Glutamatergic neuron (in vitro differentiated cells): ENCODE measurements at regions not wholly inside any gene's neighbourhood (a gene's known extent, or its start where the extent isn't known, plus 50 kb on each side); places are given as distances from the start of the nearest gene placed in this dataset.

Source experiments
- DNase-seq: peaks from one replicate; pipeline ENCODE4 v3.0.0; 2022
- H3K27ac Mint-ChIP-seq: one replicate; pipeline ENCODE4 v1.8.0; 2020; ENCODE audit warnings: mild to moderate bottlenecking, mixed read lengths, inconsistent platforms; ENCODE audit not compliant: unreplicated experiment
- H3K27me3 Mint-ChIP-seq: one replicate; pipeline ENCODE4 v1.8.0; 2020; ENCODE audit warnings: mild to moderate bottlenecking, moderate library complexity, mixed read lengths, inconsistent platforms; ENCODE audit not compliant: unreplicated experiment
- H3K36me3 Mint-ChIP-seq: one replicate; pipeline ENCODE4 v1.8.0; 2020; ENCODE audit warnings: mild to moderate bottlenecking, mixed read lengths, inconsistent platforms; ENCODE audit not compliant: unreplicated experiment
- H3K4me1 Mint-ChIP-seq: one replicate; pipeline ENCODE4 v1.8.0; 2020; ENCODE audit warnings: mild to moderate bottlenecking, low read depth, mixed read lengths, inconsistent platforms; ENCODE audit not compliant: unreplicated experiment
- H3K4me3 Mint-ChIP-seq: one replicate; pipeline ENCODE4 v1.8.0; 2020; ENCODE audit warnings: mild to moderate bottlenecking, mixed read lengths, inconsistent platforms; ENCODE audit not compliant: unreplicated experiment
- H3K9me3 Mint-ChIP-seq: one replicate; pipeline ENCODE4 v1.8.0; 2020; ENCODE audit warnings: mild to moderate bottlenecking, moderate library complexity, mixed read lengths, inconsistent platforms; ENCODE audit not compliant: unreplicated experiment
- TF ChIP-seq, protein P1 (sequence below): fragments of 200-600 bp; sonication (generic); IDR thresholded peaks from one replicate; pipeline ENCODE4 v1.5.0; 2021; ENCODE audit not compliant: partially characterized antibody, unreplicated experiment

DNA sequence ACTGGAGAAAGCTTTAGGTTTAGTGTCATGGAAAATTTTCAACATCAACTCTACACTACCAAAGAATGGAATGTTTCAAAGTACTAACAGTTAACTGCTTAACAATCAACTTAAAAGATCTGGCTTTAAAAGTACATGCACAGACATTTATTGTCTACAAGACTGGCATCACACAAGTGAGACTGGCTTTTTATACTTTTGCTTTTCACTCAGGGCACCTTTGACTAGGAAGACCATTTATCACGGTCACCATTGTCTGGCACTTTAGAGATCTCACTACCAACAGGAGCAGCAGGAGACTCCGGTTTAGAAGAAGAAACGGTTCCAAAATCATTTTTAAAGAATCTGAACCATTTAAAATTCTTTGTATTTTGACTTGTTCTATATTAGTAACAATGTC is 812.3 kb downstream of the ADGRL2 start:
- Mint-ChIP-seq H3K4me3 (no peak overlapping the region), H3K9me3 (no peaks in the 10 kb centered on the region), H3K27ac (no peak overlapping the region), H3K27me3 (no peaks in the 10 kb centered on the region), H3K36me3 (no peaks in the 10 kb centered on the region), H3K4me1 (no peaks in the 10 kb centered on the region)
- DNase-seq, result no peak
- TF ChIP-seq, protein P1, sequence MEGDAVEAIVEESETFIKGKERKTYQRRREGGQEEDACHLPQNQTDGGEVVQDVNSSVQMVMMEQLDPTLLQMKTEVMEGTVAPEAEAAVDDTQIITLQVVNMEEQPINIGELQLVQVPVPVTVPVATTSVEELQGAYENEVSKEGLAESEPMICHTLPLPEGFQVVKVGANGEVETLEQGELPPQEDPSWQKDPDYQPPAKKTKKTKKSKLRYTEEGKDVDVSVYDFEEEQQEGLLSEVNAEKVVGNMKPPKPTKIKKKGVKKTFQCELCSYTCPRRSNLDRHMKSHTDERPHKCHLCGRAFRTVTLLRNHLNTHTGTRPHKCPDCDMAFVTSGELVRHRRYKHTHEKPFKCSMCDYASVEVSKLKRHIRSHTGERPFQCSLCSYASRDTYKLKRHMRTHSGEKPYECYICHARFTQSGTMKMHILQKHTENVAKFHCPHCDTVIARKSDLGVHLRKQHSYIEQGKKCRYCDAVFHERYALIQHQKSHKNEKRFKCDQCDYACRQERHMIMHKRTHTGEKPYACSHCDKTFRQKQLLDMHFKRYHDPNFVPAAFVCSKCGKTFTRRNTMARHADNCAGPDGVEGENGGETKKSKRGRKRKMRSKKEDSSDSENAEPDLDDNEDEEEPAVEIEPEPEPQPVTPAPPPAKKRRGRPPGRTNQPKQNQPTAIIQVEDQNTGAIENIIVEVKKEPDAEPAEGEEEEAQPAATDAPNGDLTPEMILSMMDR, result no peak

DNA sequence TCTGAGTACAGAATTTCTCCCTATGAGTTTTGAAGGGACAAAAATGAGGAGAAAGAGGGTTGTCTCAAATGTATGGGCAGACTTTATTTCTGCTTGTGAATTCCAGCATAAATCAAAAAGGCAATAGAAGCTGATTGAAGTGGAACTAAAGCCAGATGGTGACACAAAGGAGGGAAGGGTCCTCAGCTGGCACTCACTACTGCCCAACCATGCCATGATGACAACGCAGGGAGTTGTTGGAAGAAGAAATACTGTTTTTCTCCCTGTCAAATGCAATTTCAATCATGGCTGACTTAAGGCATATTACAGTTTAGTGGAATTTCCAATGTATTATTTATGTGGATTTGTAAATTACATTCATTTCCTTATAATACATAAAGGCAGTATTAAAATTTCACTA is 805.8 kb downstream of the ADGRL2 start:
- no peak overlapping the region for H3K27ac Mint-ChIP-seq
- no peak overlapping the region for H3K4me3 Mint-ChIP-seq
- DNase-seq, result no peak
- H3K36me3 Mint-ChIP-seq, result no peaks in the 10 kb centered on the region
- peaks cover 4% of the 10 kb centered on the region for H3K4me1 Mint-ChIP-seq
- no peaks in the 10 kb centered on the region for H3K9me3 Mint-ChIP-seq
- H3K27me3 Mint-ChIP-seq, result no peaks in the 10 kb centered on the region
- TF ChIP-seq, protein P1, result no peak

DNA sequence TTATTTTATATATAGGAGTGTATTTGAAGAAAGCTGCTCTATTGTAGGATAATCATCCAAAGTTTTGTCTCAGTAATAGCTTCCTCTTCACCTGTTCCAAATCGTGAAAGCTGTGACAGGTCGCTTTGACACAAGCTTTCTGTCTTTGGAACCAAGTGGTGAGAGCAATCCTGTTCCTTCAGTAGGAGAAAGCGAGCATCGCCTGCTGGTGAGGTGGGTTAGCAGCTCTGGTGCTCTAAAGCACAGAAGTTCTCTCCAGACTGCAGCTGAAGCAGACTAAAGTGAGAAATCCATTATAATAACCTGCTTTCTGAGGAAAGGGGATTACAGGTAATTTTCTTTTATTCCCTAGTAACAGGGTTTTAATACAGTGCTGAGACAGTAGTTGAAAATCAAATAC is 803.8 kb downstream of the ADGRL2 start:
- H3K27me3 Mint-ChIP-seq, result no peaks in the 10 kb centered on the region
- no peaks in the 10 kb centered on the region for H3K9me3 Mint-ChIP-seq
- no peak for DNase-seq
- TF ChIP-seq, protein P1, result no peak
- no peak overlapping the region for H3K4me3 Mint-ChIP-seq
- H3K27ac Mint-ChIP-seq, result no peak overlapping the region
- H3K4me1 Mint-ChIP-seq, result peaks cover 4% of the 10 kb centered on the region
- H3K36me3 Mint-ChIP-seq, result no peaks in the 10 kb centered on the region

DNA sequence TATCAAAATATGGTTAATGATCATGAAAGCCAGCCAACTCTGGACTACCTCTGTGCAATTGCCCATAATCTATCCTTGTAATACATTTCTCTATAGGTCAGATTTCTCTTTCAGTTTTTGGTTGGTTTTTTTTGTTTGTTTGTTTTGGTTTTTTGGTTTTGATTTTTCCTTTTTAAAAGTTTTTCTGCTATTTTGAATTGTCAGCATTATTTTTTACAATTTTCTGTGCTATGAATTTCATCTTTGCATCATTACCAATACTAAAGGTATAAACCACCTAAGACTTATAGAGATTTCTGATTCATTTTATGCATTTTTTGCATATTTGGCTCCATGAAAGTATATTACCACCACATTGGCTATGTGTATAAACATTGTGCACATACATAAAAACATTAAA is 799.6 kb downstream of the ADGRL2 start:
- no peaks in the 10 kb centered on the region for H3K9me3 Mint-ChIP-seq
- H3K27ac Mint-ChIP-seq, result no peak overlapping the region
- DNase-seq, result no peak
- H3K36me3 Mint-ChIP-seq, result no peaks in the 10 kb centered on the region
- TF ChIP-seq, protein P1, result no peak
- H3K4me1 Mint-ChIP-seq, result no peaks in the 10 kb centered on the region
- no peaks in the 10 kb centered on the region for H3K27me3 Mint-ChIP-seq
- H3K4me3 Mint-ChIP-seq, result no peak overlapping the region

DNA sequence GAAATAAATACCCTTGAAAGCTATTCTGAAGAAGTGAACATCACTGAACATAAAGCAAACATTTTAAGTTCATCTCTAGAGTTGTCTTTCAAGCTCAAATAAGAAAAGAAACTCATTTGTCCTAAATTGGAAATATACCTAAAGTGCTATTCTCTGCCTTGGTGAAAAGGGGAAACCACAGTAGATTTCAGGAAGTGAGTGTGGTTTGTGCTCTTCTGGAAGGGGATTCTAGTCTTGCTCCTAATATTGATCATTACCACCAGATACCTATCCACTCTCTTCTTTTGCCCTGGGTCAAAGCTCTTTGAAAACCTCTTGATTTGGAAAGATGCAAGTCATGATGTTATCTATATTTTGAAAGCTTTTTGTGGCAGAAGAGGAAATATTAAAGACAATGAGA is 798.1 kb downstream of the ADGRL2 start:
- TF ChIP-seq, protein P1, result no peak
- Mint-ChIP-seq H3K27me3 (no peaks in the 10 kb centered on the region), H3K36me3 (no peaks in the 10 kb centered on the region), H3K9me3 (no peaks in the 10 kb centered on the region), H3K4me1 (no peaks in the 10 kb centered on the region), H3K27ac (no peak overlapping the region), H3K4me3 (no peak overlapping the region)
- no peak for DNase-seq
